CD4-positive, alpha-beta T cell treated with Interleukin-4 for 1 hour (primary cell): ENCODE measurements at regions not wholly inside any gene's neighbourhood (a gene's known extent, or its start where the extent isn't known, plus 50 kb on each side); places are given as distances from the start of the nearest gene placed in this dataset.

Experiments used
- DNase-seq, 2 donors: peaks; one replicate each; pipeline ENCODE4 v3.0.0-alpha.2; 2020 to 2022

- no peak for DNase-seq
Observed at GRCh38 chr21:36555199-36555800, 75.4 kb upstream of the CLDN14 start.

GRCh38 chr21:36557316-36557715 lies 77.4 kb upstream of the CLDN14 start:
- DNase-seq = no peak

GRCh38 chr21:36560933-36561575 lies 81.1 kb upstream of the CLDN14 start:
- no peak for DNase-seq

GRCh38 chr21:36563341-36563926 lies 83.5 kb upstream of the CLDN14 start:
- DNase-seq = no peak

GRCh38 chr21:36564647-36565046 lies 84.7 kb upstream of the CLDN14 start:
- DNase-seq = no peak

- DNase-seq = no peak
Observed at GRCh38 chr21:36565540-36565939, 85.6 kb upstream of the CLDN14 start.

- no peak for DNase-seq
Observed at GRCh38 chr21:36566644-36567043, 86.7 kb upstream of the CLDN14 start.

GRCh38 chr21:36567216-36567885 lies 87.4 kb upstream of the CLDN14 start:
- DNase-seq = no peak

GRCh38 chr21:36569511-36569910 lies 89.6 kb upstream of the CLDN14 start:
- no peak for DNase-seq

GRCh38 chr21:36571556-36571955 lies 91.6 kb upstream of the CLDN14 start:
- DNase-seq = no peak

GRCh38 chr21:36572039-36572438 lies 92.1 kb upstream of the CLDN14 start:
- DNase-seq = no peak

GRCh38 chr21:36575306-36575705 lies 95.4 kb upstream of the CLDN14 start:
- DNase-seq = no peak

GRCh38 chr21:36576441-36576840 lies 96.5 kb upstream of the CLDN14 start:
- DNase-seq = no peak

GRCh38 chr21:36579898-36580297 lies 100.0 kb upstream of the CLDN14 start:
- DNase-seq = no peak

- no peak for DNase-seq
Observed at GRCh38 chr21:36582271-36582670, 102.3 kb upstream of the CLDN14 start.

- DNase-seq = no peak
Observed at GRCh38 chr21:36583591-36583990, 103.7 kb upstream of the CLDN14 start.

- DNase-seq = peak; percentile 9 to 28
Observed at GRCh38 chr21:36584980-36585940, 105.3 kb upstream of the CLDN14 start.

GRCh38 chr21:36587388-36587787 lies 107.5 kb upstream of the CLDN14 start:
- no peak for DNase-seq

- peak in 1 of 2 donors; percentile 2 for DNase-seq
Observed at GRCh38 chr21:36589352-36589971, 109.5 kb upstream of the SIM2 start.

GRCh38 chr21:36591326-36591970 lies 107.5 kb upstream of the SIM2 start:
- DNase-seq = no peak

GRCh38 chr21:36596174-36596573 lies 102.7 kb upstream of the SIM2 start:
- DNase-seq = no peak

- DNase-seq = no peak
Observed at GRCh38 chr21:36601362-36601761, 97.6 kb upstream of the SIM2 start.
